GM18508 (cell line): ENCODE measurements at regions not wholly inside any gene's neighbourhood (a gene's known extent, or its start where the extent isn't known, plus 50 kb on each side); places are given as distances from the start of the nearest gene placed in this dataset.
A peak's percentile ranks its signal among the peaks of the same experiment; 100 is the strongest.

Experiments used
- ATAC-seq: cut with Tn5 transposase; IDR thresholded peaks from one replicate; pipeline ENCODE4 v1.9.1; 2021; ENCODE audit warnings: moderate number of reproducible peaks; ENCODE audit not compliant: insufficient read depth, unreplicated experiment

DNA sequence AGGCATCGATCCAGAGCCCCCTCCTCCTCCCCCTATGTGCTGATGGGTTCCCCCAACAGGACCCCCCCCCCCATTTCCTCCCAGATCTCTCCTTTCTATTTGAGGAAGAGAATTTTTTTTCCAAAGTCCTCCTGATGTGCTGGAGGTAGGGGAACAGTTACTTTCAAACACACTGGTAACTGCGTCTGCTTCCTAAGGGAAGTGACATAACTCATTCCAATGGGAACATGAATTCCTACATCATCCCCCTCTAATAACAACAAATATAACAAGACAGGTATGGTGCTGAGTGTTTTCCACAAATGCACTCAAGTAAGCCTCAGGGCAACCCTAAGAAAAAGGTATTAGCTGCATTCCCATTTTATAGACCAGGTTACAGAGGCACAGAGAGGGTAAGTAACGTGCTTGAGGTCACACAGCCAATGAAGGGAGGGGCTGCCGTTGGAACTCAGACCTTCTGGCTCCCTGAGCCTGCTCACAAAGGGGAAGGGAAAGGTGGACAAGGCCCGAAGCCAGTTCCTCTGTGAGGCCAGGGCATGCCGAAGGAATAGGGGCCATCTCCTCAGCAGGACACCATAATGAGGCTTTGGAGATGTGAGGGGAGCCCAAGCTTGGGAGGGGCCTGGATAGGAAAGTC is 121.1 kb upstream of the NCOR2 start:
- ATAC-seq: no peak

DNA sequence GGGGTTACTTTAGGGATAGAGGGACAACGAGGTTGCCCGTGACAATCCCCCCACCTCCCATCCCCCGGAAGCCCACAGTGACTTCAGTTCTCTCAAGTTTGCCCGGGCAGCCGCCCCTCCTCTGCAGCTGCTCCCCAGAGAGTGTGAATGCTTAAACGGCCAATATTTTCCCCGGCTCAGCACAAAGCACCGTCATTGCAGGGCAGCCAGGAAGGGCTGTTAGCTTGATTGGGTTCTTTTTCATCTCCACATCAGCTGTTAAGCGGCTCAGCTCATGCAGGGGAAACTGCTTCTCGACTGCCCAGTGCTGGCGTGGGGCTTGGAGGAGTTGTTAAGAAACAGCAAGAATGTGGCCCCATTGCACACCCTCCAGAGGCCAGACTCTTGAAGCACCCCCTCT is 120.5 kb upstream of the NCOR2 start:
- no peak for ATAC-seq

DNA sequence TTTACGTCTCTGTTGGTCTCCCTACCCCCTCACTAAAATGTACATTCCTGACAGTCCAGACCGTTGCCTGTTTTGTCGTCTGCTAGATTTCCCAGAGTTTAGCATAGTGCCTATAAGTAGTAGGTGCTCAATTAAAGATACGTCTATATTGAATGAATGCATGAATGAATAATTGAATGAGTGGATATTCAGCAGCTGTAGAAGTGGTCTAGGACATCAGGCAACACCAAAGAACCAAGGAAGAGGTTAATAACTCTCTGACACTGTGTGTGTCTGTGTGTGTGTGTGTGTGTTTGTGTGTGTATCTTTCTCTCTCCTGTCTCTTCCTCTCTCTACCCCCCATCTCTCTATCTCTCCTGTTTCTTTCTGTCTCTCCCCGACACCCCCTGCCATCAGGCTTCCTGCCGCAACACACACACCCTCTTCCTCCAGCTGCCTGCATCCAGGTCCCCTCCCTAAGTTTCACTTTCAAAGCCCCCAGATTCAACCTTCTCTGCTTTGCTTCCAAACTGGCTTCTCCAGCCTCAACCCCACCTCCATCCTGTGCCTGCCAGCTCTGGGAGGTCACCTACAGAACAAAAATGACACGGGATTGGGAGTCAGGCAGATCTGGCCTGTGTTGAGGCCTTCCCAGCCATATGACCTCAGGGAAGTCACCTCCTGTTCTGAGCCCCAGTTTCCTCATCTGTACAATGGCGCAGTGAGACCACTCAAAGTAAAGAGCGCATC is 119.9 kb upstream of the NCOR2 start:
- no peak for ATAC-seq

DNA sequence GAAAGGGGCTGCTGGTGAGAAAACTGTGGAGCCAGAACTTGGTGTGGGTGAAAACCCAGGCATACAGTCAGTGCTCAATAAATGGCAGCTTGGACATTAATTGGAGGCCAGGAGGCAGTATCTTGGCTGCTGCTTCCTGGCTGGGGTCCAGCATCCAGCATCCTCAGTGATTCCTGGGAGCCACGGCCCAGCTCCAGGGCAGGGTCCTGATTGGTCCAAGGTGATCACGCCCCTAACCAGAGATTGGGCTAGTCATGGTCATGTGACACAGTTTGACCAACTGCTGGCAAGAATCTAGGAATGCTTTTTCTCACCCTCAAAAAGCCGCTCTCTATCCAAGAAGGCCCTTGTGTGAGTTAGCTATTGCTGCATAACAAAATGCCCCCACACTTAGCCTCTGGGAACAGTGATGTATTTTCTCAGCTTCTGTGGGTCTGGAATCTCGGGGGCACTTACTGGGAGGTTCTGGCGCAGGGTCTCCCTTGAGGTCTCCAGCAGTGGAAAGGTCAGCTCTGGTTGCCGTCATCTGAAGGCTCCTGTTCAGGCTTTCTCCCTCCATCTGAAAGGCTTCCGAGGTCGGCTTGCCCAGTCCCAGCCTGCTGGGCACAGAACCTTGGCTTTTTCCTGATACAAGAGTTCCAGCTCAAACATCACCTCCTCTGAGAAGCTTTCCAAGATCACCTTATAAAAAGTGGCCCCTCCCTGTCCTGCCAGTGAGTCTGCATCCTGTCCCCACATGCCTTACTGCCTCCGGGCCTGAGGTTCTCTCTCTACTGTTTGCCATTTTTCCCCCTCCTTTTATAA is 119.2 kb upstream of the NCOR2 start:
- no peak for ATAC-seq

DNA sequence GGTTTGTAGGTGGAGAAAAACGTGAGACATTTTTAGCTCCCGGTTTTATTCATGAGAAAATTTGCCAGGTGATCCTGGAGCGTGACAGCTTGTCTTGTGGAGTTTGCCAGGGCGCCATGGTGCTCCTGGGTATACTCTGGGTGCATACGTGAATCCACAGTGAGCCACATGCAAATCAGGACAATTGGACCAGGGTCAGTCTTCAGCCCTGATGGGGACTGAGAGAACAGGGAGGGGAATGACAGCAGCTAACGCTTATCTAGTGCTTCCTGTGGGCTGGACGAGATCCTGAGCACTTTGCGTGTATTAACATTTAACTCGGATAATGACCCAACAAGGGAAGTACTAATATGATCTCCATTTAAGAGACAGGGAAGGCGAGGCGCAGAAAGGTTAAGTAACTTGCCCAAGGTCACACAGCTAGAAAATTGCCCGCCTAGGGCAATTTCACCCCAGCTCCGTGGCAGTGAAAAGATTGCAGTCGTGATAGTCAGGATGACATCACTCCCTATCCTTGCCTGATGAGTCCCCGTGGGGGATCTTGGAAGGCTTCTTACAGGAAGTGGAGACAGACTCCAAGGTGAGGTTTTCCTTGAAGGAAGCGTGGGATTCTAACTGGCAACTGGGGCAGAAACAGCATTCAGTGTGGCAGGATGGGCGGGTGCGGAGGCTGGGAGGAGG is 118.4 kb upstream of the NCOR2 start:
- ATAC-seq: no peak

DNA sequence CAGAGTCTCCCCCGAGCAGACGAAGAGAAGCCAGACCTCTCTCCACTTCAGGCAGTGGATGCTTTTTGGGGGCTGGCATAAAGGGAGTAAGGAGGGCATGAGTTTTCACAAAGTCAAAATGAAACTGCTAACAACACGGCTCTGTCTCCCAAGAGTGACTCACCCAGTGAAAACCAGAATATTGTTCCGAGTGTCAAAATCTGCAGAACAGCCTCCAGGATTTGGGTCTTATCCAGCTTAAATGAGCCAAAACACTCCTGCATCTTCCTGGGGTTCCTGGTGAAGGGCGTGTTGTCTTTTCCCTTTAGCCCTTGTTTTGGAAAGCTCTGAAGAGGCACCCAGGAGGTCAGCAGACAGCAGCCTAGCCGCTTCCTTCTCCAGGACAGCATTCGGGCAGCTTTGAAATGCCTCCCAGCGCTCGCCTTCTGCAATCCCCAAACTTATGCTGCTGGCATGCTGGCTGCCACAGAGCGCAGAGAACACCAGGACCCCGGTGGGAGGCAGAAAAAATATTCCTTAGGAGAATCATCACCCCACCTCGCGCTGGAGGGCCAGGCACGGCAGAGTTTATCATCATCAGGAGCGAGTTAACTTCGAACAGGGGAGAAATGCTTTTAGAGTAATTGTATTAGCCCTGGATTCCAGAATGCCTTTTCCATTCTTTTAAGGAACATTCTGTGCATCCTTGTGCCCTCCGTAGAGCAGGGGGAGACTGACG is 117.7 kb upstream of the NCOR2 start:
- ATAC-seq: no peak

DNA sequence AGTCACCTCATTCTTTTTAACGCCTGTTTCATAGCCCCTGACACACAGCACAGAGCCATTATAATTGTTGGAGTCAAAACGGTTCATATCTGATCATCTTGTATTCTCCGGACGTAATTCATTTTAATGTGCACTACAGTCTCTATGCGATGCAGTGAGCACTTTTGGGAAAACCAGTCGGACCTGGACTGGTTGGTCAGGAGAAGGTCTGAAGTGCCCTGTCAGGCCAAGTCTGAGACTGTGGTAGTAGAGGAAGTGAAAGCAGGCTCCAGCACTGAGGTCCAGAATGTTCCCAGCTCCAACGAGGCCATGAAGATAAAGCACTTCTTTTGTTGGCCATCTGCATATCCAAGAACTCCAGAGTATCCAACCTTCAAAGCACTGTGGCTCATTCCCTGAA is 117.1 kb upstream of the NCOR2 start:
- no peak for ATAC-seq

DNA sequence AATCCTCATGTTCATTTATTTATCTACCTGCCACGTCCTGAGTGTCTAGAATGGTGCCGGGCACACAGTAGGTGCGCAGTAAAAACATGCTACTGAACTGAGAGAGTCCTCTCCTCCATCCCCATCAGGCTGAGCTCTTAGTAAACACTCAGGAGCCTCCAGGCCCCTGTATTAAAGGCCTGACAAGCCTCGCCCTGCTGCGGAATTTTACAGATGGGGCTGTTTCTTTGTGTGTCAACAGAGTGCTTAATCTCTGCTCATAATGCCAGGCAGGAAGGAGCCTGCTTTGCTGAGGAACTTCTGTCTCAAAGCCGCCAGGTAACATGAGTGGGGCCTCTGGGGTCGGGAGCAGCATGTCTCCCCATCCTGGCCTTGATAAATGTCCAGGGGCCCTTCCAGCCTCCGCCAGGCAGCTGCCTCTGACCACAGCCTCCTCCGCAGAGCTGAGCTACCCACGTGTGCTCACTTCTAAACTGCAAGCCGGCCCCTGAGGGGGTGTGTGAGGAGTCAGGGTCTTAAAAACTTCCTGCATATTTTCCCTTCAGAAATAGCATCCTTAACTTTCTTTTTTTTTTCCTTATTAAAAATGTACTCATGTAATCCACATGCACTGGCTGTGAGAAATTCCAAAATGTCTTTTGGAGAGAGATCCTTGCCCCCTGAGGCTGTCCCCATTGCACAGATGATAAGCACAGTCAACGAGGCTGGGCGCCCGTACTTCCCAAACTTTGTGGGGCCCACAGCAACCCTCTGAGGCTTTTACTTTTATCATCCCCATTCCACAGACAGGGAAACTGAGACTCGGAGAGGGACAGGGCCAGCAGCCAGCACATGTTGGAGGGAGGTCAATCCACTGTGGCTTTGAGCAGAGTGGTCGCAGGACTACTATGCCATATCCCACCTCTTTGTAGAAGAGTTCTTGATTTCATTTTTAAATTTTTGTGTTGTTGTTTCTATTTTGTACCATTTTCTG is 116.0 kb upstream of the NCOR2 start:
- ATAC-seq: no peak

DNA sequence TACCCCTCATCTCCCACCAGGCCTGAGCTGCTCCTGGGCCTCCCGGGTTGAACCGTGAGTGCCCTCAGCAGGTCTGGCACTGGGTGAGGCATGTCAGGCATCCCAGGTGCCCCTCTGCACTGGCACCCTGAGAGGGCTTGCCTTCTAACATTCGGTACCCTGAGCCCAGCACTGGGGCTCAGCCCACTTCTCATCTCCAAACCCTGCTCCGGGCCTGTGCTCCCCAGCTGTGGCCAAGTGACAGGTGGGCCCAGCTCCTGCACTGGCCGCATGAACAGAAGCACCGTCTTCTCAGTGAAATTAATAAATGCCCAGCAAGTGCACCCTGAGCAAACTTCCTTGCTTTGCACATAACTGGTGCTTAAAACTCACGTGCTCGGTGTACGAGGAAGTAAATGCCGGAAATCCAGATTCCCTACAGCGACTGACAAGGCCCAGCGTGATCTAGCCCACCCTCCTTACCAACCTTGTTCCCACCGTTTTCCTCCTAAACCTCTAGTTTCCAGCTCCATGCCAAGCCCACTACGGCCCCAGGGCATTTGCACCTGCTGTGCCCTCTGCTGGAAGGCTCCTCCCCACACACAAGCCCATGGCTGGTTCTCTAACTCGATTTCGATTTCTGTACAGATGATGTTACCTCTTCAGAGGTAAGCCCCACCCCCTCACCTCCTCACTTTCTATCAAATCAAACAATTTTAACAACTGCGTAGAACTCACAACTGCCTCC is 115.2 kb upstream of the NCOR2 start:
- no peak for ATAC-seq

DNA sequence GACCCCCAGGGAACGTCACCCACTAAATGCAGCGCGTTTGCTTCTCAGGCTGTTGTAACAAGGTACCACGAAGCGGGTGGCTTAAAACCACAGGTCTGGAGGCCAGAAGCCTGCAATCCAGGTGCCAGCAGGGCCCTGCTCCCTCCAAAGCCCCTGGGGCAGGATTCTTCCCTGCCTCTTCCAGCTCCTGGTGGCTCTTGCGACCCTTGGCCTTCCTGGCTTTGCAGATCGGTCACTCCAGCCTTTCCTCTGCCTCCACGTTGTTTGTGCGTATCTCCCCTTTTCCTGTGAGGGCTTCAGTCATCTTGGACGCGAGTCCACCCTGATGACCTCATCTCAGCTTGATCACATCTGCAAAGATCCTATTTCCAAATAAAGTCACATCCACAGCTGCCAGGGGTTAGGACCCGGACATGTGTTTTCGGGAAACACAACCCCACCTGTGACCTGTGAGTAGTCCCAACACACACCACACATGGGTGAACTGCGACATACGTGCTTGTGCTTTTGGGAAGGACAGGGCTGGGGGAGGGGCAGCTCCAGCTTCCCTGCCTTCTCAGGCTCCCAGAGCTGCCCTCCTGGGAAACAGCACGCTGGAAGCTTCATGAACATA is 114.5 kb upstream of the NCOR2 start:
- no peak for ATAC-seq

DNA sequence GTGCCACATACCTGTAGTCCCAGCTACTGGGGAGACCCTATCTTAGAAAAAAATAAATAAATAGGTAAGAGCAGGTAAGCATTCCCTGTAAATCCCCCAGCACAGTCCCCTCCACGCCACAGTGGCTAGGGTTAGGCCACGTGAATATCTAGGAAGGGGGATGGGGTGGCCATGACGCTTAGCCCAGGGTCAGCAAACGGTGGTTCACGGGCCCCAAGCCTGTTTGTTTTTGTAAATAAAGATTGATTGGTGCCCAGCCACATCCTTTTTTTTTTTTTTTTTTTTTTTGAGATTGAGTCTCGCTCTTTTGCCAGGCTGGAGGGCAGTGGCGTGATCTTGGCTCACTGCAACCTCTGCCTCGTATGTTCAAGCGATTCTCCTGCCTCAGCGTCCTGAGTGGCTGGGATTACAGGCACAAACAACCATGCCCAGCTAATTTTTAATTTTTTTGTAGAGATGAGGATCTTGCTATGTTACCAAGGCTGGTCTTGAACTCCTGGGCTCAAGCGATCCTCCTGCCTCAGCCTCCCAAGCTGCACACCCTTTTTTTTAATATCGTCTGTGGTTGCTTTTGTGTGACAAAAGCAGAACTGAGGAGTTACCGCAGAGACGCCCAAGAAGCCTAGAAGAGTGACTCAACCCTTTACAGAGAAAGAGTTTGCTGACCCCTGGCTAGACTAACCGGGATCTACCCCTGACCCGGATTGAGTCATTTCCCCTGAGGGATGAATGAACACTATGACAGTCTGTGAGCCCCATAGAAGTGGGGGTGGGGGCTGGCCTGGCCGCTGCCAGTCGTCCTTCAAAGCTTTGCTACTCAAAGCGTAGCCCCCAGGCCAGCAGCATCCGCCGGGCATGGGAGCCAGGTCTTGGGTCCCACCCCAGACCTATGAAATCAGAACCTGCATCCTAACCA is 113.7 kb upstream of the NCOR2 start:
- ATAC-seq: peak; percentile 64

DNA sequence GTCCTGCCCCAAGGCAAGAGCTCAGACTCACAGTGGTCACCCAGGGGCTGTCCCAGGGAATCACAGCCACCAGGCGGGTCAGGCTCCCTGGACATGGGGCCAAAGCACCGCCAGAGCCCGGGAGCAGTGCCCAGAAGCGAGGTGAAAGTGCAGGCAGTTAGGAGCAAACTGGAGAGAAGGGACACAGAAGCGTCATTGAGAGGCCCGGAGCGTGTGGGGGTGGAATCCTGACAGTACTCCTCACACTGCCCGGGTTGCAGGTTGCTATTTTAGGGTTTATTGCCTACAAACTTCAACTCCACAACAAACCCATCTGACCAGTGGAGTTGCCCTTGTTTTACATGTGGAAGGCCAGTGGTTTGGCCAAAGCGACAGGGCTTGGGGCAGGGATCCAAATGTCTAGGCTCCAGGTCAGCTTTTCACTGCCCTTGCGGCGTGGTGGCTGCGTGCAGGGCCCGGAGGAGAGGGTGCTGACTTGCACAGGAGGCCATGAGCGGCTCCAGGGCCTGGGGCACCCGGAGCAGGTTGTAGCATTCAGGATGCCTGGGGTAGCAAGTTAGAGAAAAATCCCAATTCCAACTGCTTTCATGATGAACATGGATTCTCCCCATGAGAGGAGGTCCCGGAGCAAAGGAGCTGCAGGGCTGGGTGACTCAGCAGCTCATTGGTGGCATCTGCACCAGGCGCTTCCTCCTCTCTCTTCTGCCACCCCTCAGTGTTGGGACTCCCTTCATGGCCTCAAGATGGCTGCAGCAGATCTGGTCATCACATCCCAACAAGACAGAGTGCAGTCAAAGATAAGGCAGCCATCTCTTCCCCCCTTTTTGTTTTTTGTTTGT is 112.3 kb upstream of the NCOR2 start:
- no peak for ATAC-seq

DNA sequence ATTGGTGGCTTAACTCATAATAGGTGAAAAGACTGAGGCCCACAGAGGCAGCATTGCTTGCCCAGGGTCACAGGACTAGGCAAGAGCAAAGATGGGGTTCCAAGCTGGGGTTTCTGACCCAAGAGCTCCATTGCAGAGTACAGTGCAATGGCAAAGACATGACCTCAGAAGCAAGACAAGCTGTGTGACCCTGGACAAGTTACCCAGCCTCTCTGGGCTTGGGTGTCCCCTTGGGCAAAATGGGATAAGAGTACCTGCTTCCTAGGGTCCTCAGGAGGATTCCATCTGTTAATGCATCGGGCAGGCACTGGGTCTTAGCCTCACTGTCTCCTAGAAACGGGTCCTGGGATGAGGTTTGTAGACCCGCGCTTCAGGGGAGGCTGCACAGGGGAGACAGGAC is 111.6 kb upstream of the NCOR2 start:
- no peak for ATAC-seq

DNA sequence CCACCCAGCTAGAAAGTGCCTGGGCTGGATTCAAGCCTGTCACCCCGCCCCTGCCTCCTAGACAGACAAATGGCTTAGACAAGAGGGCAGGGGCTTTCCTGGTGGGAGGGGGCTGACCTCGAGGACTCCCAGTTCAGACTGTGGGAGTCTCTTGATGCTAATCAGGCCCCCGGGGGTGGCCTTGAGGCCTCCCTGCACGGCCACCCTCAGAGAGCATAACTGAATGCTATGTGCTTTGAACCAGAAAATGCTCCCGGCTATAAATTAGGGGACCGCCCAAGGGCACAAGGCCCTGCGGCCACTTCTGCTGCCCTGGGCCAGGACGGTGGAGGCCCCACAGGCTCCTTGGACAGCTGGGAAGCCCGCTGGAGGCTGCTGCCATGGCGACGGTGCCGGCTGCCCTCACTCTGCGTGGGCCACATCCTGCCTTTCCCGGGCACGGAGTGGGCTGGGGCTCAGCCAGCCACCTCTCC is 111.0 kb upstream of the NCOR2 start:
- no peak for ATAC-seq

DNA sequence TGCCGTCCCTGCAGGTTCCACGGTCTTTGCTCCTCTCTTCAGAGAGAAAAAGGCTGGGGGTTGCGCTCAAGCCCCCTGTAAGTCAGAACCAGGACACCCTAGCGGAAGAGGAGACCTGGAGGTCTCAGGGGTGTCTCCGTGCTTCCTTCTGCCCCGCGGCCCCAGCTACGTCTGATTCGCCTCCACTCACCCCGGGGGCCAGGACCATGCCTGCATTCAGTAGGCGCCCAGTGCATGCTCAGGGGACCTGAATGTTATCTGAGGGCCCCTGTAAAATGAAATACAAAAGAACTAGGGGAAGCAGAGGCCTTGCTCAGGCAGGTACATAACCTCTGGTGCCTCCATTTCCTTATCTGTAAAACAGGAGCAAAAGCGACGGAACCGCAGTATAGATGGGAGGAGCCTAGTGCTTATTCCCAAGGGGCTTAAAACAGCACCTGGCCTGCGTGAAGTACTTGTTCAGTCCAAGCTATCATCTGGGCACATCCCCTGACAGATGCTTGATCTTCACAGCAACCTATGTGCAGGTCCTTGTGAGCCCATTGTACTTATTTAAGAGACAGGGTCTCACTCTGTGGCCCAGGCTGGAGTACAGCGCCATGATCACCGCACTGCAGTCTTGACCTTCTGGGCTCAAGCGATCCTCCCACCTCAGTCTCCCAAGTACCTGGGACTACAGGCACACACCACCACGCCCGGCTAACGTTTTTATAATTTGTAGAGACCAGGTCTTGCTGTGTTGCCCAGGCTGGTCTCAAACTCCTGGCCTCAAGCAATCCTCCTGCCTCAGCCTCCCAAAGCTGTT is 110.3 kb upstream of the NCOR2 start:
- ATAC-seq: no peak
